SKM-1 treated with dmso at 0.1 percent for 144 hours (cell line): ENCODE measurements at regions not wholly inside any gene's neighbourhood (a gene's known extent, or its start where the extent isn't known, plus 50 kb on each side); places are given as distances from the start of the nearest gene placed in this dataset.
A peak's percentile ranks its signal among the peaks of the same experiment; 100 is the strongest.

Source experiments
- DNase-seq: peaks from one replicate; lab custom pipeline; 2025; ENCODE audit not compliant: unreplicated experiment; lab: John Stamatoyannopoulos, UW

DNA sequence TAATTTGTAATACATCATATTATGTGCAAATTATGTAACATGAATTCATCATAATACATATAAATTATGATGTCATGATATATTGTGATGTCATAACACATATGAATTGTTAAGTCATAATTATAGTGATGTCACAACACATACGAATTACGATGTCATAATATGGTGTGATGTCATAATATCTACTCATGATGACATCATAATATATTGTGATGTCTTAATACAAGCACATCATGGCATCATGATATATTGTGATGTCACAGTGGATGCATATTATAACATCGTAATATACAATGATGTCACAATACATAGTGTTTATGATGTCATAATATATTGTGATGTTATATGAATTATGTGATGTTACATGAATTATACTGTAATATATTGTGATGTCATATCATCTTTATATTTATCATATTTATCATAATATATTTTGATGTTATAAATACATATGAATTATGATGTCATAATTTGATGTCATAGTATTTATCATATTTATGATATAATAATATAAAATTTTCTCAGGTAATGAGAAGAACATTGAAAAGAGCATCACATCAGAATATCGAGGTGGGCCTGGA lies 1793.0 kb downstream of the TP53TG3F start:
- no peak for DNase-seq

GRCh38 chr16:35255186-35255803 lies 1795.9 kb downstream of the TP53TG3F start:
- no peak for DNase-seq

- no peak for DNase-seq
These were observed 1796.4 kb downstream of the TP53TG3F start for GRCh38 chr16:35255816-35256215.

DNA sequence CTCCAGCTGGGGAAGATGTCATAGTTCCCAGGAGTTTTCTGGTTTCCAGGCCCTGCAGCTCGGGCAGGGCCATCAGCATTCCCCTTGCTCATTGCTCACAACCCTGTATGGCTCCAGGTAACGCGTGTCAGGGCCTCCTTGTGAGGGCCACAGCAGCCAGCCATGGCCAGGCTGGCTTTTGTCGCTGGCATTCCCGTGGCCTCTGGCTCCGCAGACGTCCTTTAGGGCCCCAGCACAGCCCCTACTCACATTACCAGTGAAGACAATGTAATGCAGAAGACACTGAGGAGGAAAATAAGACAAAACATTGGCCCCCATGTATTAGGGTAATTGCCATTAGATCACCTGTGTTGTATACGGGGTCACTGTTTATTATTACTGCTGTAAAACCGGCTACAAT lies 1799.0 kb downstream of the TP53TG3F start:
- DNase-seq: no peak

DNA sequence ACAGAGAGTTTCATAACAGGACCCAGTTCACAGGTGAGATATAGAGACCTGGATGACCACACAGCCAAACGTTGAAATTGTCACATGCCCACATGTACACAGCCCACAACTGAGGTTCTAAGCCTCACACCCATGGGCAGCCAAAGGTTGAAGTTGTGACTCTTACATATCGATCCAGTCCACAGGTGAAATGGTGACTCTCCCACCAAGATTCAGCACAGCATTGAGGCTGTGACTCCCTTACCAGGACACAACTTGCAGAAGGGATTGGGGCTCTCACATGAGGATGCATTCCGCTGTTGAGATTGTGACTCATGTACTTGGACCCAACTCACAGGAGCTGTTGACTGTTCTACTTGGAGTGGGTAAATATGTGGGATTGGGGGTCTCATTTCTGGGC lies 1836.4 kb downstream of the TP53TG3F start:
- DNase-seq: no peak

- DNase-seq: no peak
These were observed 1837.7 kb downstream of the TP53TG3F start for GRCh38 chr16:35296962-35297653.

DNA sequence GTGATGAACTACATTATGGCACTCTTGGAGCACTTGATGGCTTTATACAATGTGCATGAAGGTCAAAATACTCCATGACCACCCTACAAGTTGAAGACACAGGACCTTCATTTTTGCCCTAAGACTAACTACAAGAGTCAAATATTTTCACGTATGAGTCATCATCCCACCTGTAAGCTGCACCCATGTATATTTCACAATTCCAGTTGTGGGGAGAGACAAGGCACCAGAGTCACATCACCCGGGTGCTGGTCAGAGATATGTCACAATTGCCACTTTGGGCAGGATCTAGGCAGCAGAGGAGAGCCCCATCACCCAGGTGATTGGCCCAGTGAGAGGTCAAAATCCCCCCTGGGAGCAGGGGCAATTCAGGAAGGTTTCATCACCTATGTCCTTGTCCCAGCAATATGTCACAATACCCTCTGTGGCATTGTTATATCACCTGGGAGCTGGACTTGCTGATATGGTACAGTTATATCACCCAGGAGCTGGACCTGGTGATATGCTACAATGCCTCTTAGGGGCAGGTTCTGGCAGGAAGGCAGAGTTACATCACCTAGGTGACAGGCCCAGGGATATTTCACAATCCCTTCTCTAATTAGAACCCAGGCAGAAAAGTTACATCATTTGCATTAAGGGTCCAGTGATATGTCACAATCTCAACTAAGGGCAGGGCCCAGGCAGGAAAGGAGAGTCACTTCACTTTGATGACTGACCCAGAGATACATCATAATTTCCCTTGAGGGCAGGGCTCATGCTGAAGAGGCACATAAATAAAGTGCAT lies 1839.2 kb downstream of the TP53TG3F start:
- DNase-seq: no peak

DNA sequence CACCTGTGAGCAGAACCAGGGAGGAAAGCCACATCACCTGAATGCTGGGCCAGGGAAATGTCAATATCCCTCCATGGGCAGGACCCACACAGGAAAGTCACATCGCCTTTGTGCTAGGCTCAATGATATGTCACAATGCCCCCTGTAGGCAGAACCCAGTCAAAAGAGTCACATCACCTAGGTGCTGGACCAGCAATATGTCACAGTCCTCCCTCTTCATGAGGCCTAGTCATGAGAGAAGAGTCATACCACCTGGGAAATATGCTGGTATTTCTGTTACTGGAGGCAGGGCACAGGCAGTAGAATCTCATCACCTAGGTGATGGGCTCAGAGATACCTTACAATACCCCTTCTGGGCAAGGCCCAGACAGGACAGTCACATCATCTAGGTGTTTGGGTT lies 1843.4 kb downstream of the TP53TG3F start:
- no peak for DNase-seq

GRCh38 chr16:35305476-35305875 lies 1846.1 kb downstream of the TP53TG3F start:
- DNase-seq: no peak

GRCh38 chr16:35306915-35307314 lies 1847.5 kb downstream of the TP53TG3F start:
- DNase-seq: no peak

DNA sequence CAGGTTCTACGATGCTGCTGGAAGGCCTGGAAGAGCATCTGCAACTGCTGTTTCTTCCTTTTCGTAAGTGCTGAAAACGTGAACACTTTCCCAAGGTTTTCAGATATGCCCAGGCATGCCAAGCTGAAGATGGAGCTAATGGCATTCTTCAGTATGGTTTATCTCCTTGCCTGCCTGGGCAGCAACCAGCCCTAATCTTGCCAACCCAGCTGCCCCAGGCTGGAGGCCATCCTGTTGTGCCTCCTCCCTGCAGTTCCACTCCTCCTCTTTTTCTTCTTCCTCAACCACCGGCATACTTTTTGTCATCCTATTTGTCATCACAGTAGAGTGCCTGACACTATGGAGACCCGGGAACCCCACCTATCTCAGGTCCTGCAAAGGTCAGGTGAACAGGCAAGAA lies 1849.3 kb downstream of the TP53TG3F start:
- DNase-seq: no peak

GRCh38 chr16:35310999-35311398 lies 1851.6 kb downstream of the TP53TG3F start:
- no peak for DNase-seq

DNA sequence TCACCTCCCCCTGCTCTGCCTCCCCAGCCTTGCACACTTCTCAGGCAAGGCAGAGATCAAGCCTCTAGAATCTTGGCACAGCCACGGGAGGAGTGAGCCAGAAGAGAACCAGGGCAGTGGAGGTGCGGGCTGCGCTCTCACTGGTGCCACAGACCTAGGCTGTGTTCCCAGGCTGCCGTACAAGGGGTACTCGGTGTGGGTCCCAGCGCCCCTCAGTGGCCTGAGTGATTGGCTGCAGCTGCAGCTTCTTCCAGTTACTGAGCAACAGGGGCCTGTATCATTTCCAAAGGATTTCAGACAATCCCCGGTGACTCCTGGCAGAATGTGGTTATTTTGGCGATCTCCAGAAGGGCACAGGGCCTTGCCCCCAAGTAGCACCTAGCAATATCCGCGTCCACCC lies 1852.1 kb downstream of the TP53TG3F start:
- DNase-seq: no peak

DNA sequence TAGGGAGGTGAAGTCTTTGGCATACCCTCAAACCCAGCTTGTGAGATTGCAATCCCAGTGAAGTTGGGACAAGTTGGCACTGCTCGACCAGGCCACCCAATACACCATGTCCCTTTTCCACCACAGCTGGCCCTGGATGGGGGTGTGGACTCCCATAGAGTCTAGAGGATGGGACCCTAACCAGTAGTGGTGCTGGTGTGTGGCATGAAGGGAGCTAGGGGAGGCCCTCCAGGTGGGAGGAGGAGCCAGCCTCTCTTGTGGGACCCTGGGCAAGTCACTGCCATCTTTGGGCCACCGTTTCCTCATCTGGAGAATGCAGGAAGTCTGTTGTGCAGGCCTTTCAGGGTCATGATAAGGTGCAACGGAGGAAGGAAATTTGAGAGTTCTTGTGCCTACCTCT lies 1854.9 kb downstream of the TP53TG3F start:
- no peak for DNase-seq

DNA sequence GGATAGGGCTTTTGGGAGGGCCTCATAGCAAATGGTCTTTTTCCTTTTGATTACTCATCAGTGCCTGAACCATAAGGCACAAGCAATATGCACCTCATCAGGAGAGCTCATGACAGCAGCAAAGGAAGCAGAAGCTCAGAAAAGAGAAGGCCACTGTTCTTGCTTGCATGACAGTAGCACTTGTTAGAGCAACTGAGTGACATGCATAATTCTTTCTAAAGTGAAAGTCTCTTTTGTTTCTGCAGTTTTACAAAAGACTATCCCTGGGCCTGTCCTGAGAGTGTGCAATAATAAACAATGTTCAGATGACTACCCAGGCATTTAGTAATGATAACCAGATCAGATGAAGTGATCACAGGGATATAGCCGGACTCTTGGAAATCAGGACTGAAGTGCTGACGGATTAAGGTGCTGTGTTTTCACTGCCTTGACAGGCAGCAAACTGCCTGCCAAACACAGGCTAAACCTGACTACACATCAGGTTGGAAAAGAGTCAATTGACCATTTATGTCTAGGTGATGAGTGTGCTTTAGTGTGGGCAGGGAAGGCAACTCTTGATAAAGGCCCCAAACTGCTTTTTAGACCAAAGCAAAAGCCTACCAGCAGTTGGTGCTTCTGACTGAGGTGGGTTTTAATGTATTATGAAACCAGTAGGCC lies 1860.3 kb downstream of the TP53TG3F start:
- no peak for DNase-seq

DNA sequence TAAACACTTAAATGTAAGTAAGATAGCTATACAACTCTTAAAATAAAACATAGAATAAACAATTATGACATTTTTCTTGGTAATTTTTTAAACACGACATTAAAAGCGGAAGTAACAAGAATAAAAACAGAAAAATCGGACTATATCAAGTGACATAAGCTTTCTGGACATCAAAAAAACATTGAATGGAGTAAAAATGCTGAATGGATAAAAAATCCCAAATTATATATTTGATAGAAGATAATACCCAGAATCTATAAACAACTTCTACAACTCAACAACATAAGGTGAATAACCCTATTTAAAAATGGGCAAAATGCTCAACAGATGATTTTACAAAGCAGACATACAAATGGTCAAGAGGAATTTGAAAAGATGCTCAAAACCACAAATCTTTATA lies 1866.5 kb downstream of the TP53TG3F start:
- no peak for DNase-seq

DNA sequence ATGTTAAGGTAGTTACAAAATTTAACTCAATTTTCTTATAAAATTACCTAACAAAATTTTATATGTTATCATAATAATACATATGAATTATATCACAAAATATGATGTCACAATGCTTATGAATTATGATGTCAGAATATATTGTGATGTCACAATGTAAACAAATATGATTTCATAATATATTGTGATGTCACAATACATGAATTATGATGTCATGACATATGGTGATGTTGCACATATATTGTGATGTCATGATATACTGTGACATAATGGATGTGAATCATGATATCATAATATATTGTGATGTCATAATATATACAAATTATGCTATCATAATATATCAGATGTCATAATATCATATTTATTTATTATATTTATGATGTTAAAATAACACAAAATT lies 1879.9 kb downstream of the TP53TG3F start:
- DNase-seq: no peak

DNA sequence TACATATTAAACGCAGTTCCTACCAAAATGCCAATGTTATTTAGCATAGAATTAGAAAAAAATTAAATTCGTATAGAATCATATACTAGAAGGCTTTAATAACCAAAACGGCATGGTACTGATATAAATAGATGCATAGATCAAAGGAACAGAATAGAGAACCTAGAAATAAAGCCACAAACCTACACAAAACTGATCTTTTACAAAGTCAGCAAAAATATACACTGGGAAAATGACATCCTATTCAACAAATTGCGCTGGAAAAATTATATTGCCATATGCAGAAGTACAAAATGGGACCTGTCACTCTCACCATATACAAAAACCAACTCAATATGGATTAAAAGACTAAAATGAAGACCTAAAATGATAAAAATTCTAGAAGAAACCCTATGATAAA lies 1882.6 kb downstream of the TP53TG3F start:
- DNase-seq: no peak

DNA sequence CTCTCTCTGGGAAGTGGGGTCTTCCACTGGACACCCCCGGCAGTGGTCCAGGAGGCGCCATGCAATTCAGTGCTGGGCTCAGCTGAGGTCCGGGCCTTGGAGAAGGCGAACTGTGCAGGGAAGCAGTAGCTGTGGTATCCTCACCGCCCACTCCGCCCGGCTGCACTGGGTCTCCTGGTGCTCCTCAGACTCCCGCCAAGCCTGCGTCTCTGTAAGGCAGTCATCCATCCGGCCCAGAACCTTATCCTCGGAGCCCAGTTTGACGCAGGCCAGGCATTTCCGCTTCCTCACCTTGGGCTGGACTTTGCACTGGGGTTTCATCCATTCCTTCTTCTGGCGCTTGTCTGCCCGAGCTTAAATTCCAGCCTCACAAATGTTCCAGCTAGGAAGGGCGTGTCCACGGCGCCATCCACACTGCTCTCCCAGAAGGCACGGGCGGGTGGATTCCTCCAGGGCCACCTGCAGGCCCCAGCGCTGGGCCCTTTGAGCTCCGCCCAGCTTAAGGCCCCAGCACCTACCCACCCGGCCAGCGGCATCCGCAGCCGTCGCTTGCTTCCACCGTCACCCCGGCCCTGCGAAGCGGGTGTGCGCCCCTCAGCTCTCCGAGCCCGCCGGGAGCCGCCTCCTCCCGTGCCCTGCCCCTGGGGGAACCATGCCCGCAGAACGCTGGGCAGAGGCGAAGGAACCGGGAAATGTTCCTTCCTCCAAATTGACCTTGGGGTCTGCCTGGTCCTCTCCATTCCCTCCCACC lies 1884.8 kb downstream of the TP53TG3F start:
- no peak for DNase-seq

GRCh38 chr16:35352431-35352830 lies 1893.0 kb downstream of the TP53TG3F start:
- DNase-seq: no peak

- DNase-seq: peak; percentile 29
These were observed 1904.1 kb downstream of the TP53TG3F start for GRCh38 chr16:35363510-35363909.
